SKM-1 treated with dmso at 0.1 percent for 144 hours (cell line): ENCODE measurements at regions not wholly inside any gene's neighbourhood (a gene's known extent, or its start where the extent isn't known, plus 50 kb on each side); places are given as distances from the start of the nearest gene placed in this dataset.

Experiments used
- DNase-seq: peaks from one replicate; lab custom pipeline; 2025; ENCODE audit not compliant: unreplicated experiment; lab: John Stamatoyannopoulos, UW

GRCh38 chr2:155332016-155332415 is 633.5 kb downstream of the KCNJ3 start:
- no peak for DNase-seq

DNA sequence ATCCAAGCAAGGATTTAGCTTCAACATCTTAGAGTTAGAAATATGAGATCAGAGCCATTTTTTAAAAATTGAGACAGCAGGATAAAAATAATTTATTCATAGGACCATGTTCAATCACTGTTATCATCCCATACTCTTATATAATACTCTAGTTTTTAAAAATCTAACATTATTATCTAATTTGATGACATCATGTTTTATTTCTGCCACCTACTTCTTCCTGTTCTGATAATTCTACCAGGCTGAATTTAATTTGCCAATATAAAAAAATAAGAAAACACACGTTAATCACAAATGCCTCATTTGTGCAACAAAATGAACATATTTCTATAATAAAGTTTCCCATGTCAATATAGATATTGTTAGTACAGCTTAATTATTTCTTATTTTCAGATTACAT is 621.7 kb downstream of the KCNJ3 start:
- DNase-seq: no peak

GRCh38 chr2:155318710-155319109 is 620.2 kb downstream of the KCNJ3 start:
- DNase-seq: no peak

DNA sequence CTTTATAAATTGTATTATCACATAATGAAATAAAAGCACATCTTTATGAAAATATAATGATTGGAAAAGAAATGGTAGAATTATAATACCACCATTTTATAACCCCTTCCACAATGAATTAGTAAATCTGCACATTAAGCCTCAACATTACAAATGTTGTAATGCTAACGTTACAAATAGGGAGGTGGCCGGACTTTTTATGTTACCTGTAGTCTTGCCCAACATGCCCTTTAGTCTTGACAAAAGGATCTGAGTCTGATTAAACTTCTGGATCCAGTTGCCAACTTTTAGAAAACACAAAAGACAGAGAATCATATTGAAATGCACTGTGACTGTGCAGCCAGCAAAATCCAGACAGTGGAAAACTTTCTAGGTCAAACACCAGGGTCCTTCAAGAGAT is 617.3 kb downstream of the KCNJ3 start:
- no peak for DNase-seq

DNA sequence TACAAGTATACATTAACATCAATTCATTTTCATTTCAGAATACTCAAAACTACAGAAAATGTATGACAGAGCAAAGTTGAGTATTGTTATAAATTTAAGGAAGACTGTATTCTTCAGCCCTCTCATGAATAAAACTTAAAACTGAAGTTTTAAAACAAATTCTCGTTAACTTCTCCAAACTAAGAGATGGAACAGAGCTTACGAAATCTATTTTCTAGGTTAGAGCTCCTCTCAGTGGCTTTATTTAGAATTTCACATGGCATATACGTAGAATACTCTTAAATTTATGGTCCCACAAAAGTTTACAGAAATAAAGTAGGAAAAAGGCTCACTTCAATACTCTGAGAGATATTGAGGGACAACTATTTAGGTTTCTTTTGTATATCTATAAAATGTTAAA is 612.1 kb downstream of the KCNJ3 start:
- DNase-seq: peak; percentile 58

DNA sequence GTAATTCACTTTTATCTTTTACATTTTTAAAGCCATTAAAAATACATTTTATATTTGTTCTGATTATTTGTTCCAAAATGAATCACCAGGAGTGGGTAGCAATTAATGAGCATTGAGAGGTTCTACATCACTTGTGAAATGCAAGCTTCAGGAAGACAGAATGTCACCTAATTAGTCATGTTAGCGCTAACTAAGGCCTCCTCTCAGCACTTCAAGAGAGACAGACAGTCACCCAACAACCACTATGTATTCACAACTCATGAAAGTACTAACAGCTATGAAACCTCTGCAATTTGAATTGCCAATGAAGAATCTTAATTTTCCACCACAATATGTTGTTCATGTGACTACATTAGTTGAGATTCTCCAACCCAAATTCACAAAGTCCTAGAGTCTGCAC is 611.0 kb downstream of the KCNJ3 start:
- no peak for DNase-seq

DNA sequence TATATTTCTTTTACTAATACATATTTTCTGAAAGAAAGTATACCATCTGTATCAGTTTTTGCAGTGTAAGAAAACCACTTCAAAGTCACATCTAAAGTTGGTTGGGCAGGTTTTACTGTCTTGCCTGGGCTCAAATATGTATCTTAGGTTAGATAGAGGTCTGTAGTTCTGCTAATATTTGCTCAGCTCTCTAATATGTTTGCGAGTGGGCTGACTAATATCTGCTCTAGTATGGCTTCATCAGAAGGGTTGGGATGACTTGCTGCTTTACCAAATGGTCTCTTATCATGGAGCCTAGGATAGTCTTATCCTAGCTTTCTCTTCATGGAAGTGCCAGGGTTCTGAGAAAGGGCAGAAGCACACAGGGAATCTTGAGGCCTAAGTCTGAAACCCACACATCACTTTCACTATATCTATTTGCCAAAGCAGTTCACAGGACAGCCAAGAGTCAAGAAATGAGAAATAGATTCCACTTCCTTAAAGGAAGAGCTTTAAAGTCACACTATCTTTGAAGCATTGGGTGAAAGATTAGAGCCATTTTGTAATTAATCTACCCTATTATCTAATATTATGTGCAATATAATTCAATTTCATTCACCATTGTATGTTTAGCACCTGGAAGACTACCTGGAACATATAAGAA is 610.0 kb downstream of the KCNJ3 start:
- no peak for DNase-seq

- DNase-seq: no peak
Measured at GRCh38 chr2:155301221-155301620, 602.7 kb downstream of the KCNJ3 start.

DNA sequence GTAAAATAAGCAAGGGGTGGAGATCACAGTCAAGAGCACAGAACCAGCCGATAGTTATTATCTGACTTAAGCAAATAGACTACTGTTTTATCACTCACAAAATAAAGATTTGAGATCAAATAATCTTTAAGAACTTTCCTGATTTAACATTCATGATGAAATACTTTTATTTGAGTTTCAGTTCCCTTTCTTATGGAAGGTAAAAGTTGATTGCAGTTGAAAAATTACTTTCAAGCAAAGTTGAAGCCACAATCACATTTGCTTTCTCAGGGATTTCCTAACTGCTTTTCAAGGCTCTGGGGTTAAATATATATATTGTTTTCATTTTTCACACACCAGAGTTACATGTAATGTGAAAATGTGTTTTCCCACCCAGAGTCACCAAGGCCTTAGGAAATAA is 599.5 kb downstream of the KCNJ3 start:
- DNase-seq: no peak

DNA sequence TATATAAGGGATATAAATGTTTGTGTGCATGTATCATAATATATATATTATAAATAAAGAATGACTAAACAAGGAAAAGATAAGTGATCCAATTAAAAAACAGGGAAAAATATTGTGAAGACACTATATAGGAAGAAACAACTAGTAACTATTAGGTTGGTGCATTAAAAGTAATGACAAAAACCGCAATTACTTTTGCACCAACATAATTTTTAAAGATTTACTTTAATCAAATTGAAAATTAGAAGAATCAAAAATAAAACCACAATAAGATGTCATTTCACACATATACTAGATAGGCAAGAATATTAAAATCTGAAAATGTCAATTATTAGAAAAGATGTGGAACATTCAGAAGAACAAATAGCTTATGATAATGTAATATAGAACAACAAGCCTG is 595.9 kb downstream of the KCNJ3 start:
- DNase-seq: no peak

DNA sequence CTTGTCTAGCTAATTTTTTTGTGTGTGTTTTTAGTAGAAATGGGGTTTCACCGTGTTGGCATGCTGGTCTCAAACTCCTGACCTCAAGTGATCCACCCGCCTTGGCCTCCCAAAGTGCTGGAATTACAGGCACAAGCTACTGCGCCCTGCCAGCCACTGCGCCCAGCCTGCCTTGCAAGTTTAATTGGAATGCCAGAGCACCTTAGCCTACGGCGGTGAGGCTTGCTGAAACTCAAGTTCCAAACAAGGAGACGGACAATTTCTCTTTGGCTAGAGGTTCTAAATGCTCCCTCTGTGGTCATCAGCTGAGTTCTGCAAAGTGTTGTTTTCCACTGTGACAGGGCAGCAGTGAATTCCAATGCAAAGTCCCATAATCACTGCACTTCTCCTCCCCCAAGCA is 583.4 kb downstream of the KCNJ3 start:
- no peak for DNase-seq

DNA sequence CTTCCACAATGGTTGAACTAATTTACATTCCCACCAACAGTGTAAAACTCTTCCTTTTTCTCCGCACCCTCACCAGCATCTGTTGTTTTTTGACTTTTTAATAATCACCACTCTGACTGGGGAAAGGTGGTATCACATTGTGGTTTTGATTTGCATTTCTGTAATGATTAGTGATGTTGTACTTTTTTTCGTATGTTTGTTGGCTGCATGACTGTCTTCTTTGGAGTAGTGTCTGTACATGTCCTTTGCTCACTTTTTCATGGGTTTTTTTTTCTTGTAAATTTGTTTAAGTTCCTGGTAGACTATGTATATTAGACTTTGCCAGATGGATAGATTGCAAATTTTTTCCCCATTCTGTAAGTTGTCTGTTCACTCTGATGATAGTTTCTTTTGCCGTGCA is 574.8 kb downstream of the KCNJ3 start:
- DNase-seq: no peak

GRCh38 chr2:155266583-155266982 is 568.1 kb downstream of the KCNJ3 start:
- no peak for DNase-seq

DNA sequence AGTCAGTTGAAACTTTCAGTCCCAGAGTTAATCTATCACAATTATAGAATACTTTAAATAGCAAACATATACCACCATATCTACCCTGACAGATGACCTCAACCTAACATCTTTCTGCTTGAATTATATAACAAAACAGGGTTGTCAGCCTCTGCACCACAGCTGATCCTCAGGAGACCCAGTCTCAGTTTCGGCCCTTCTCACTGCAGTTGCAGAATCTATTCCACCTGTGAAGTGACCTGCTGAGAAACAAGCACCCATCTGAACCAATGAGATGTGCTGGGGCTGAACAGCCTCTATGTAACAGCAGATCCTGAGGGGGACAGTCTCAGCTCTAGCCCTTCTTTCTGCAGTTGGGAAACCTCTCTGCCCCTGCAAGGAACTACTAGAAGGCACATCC is 567.6 kb downstream of the KCNJ3 start:
- no peak for DNase-seq

DNA sequence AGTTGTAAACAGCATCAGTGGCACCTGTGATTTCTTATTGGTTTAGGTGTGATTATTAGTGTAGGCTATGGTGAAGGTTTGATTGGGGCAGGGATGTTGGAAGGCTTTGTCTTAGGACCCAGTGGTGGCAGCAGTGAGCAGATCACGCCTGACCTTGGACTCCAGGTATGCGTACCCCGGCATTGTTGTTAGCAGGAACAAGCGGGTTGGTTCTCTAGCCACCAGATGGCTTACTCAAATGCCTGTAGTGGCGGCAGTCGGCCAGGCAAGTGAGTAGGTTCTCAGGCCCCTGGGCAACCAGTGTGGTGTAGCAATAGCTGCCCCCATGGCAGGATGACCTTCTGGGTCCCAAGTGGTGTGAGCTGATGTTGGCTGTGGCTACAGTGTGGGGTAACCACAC is 558.3 kb downstream of the KCNJ3 start:
- DNase-seq: no peak

- DNase-seq: no peak
Measured at GRCh38 chr2:155250800-155251199, 552.3 kb downstream of the KCNJ3 start.

DNA sequence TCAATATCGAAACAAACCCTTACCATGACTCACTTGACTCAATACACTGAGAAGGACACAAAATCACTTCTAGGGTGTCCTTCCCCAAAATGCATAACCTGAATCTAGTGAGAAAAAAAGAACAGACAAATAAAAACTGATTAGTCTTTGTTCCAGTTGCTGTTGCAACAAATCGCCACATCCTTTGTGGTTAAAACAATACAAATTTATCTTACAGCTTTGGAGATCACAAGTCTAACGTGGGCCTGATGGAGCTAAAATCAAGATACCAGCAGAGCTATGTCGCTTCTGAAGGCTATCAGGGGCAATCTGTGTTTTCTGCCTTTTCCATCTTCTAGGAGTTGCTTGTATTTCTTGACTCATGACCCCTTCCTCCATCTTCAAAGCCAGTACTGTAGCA is 541.7 kb downstream of the KCNJ3 start:
- DNase-seq: no peak

DNA sequence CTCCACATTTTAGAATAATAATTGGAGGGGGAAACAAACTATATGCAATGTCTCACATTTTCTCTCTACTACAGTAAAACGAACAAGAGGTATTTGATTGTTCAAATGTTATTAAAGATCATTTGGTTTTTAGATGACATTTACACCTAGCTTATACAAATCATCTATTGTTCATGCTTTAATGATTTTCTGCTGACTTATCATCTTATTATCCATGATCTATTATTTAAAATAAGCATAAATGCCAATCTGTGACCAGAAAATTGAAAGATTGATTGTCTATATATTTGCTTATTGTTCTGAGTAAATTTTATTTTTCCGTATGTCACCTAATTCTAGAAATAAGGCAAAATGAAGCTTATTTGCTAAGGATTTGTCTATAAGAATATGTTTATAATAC is 537.2 kb downstream of the KCNJ3 start:
- no peak for DNase-seq

- DNase-seq: no peak
Measured at GRCh38 chr2:155223781-155224406, 525.4 kb downstream of the KCNJ3 start.

DNA sequence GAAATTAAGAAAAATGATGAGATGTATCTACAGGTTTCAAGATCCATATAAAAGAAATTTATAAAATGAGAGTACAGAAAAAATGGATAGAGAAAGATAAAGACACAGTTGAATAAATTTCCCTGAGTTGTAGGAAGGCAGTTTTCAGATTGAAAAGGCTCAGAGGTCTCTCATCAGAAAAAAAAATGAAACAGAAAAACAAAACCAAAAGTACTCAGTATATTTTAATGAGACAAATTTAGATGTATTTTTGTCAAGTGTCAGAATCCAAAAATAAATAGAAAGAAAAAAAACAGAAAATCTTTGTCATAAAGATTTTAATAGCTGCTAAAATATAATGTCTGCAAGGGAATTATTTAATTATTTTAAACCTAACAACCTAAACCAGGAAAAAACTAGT is 520.5 kb downstream of the KCNJ3 start:
- DNase-seq: no peak

DNA sequence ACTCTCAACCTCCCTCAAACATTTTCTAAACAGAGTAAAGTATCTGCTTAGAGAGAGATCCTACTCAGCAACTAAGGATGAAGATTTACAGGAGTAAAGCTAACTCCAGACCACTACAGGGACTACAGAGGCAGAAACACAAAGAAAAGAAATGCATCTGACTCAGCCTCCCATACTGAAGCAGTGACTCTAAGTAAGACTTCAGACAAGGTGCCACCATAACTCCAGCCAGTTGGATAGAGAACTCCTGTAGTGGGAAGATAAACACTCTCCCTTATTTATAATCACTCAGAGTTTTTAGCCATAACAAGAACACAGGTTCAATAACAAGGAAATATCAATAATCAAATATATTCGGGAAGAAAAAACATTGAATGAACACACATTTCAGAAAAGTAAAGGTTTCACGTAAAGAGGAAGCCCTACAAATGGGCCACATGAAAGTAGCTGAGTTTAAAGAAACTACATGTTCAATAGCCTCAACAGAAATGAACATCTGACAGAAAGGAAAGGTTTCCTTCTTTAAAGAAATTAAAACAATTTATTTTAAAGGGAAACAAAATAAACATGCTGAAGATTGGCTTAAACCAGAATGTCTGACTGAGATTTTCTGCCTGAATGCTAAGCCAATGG is 519.9 kb downstream of the KCNJ3 start:
- no peak for DNase-seq

DNA sequence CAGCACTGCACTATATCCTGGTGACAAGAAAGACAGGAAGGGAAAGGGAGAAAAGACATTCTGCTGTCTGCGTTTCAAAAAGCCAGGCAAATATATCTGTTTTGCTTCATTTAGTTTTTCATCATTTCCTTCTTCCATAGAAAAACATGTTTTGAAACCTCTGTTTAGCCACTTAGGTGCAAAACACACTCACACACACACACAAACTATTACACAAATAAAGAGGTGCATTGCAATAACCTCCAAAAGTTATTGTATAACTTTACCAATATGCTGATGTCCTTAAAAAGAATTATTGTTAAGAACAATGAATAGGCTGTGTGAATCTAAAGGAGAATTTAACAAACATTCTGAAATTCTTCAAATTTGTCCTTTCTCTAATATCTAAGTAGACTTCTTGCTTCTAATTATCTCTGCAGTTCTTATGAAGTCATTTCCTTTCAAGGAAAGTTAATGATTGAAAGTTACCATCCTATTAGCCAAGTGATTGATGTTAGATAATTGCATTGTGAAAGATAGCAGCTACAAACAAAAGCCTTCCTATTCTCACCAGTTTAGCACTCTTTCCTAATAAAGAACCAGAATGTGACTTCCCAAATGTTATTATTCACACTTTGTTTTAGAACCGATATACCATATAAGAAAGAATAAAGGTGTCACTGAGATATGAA is 516.7 kb downstream of the KCNJ3 start:
- DNase-seq: no peak
